Esophagus squamous epithelium (tissue), 5 donors: ENCODE measurements at regions not wholly inside any gene's neighbourhood (a gene's known extent, or its start where the extent isn't known, plus 50 kb on each side); places are given as distances from the start of the nearest gene placed in this dataset.

Source experiments
- DNase-seq: peaks from one replicate; lab custom pipeline; 2025; lab: John Stamatoyannopoulos, UW
- H3K27ac ChIP-seq, 4 donors: fragments of 200-600 bp; sonication (generic); one replicate each; pipeline ENCODE4 v1.5.1; 2016 to 2019; ENCODE audit warnings: mild to moderate bottlenecking in 1 of 4
- H3K27me3 ChIP-seq, 4 donors: fragments of 200-600 bp; sonication (generic); 1 replicate in 3 of 4; 2 replicates in 1 of 4; pipeline versions ENCODE4 v1.5.1 to v1.6.0; 2017 to 2021; ENCODE audit warnings: antibody characterized with exemption in 1 of 4
- H3K36me3 ChIP-seq, 3 donors: fragments of 200-600 bp; sonication (generic); one replicate each; pipeline ENCODE4 v1.5.1; 2016 to 2019
- H3K4me1 ChIP-seq, 3 donors: fragments of 200-600 bp; sonication (generic); one replicate each; pipeline ENCODE4 v1.5.1; 2017 to 2019
- H3K4me3 ChIP-seq, 4 donors: fragments of 200-600 bp; sonication (generic); 1 replicate in 3 of 4; 2 replicates in 1 of 4; pipeline ENCODE4 v1.5.1; 2016 to 2019; ENCODE audit warnings: mild to moderate bottlenecking in 2 of 4, moderate library complexity in 1 of 4
- H3K9me3 ChIP-seq, 3 donors: fragments of 200-600 bp; sonication (generic); one replicate each; pipeline ENCODE4 v1.5.1; 2016 to 2019
- POLR2A ChIP-seq, 4 donors: fragments of 450-650 bp; IDR thresholded peaks; one replicate each; pipeline ENCODE4 v1.6.1; 2017; ENCODE audit warnings: antibody characterized with exemption in 4 of 4, mild to moderate bottlenecking in 4 of 4, moderate library complexity in 3 of 4
- WGBS, 2 donors: methylation state at CpG; one replicate each; pipeline ENCODE4 v1.1.5; 2018; 5-methylcytosine and 5-hydroxymethylcytosine counted together
- intact Hi-C: fragments of 100-400 bp; cut with DNase I; formaldehyde crosslinking; loops from one replicate; pipeline ENCODE4 v1.15.0; 2022
- TF ChIP-seq, protein P1 (sequence below), 6 experiments: fragments of 450-650 bp in 4 of 6; fragments of 200-600 bp in 2 of 6; sonication (generic) in 2 of 6; IDR thresholded peaks; one replicate each; pipeline ENCODE4 v1.5.1; 2016 to 2019; ENCODE audit warnings: antibody characterized with exemption in 6 of 6, mild to moderate bottlenecking in 4 of 6, moderate library complexity in 4 of 6
- donor health status: DM: yes; HTN: yes; CAD: no.

- intact Hi-C loops: no loop called here
These were observed 441.1 kb downstream of the RPS24 start for GRCh38 chr10:78474743-78475142.

GRCh38 chr10:78475437-78475836, 441.8 kb downstream of the RPS24 start:
- no peak for DNase-seq
- Histone ChIP-seq H3K4me3 (no peak overlapping the region), H3K9me3 (no peaks in the 10 kb centered on the region), H3K4me1 (no peaks in the 10 kb centered on the region), H3K27ac (no peak overlapping the region), H3K27me3 (peaks cover 0 to 22% (median 0%) of the 10 kb centered on the region in 4 donors), H3K36me3 (no peaks in the 10 kb centered on the region)
- WGBS, 2 donors: 76 to 77% methylated on average over 5 to 6 of the region's 7 CpGs
- TF ChIP-seq POLR2A (IDR thresholded peaks at IDR 0.05): no peak
- TF ChIP-seq, protein P1, sequence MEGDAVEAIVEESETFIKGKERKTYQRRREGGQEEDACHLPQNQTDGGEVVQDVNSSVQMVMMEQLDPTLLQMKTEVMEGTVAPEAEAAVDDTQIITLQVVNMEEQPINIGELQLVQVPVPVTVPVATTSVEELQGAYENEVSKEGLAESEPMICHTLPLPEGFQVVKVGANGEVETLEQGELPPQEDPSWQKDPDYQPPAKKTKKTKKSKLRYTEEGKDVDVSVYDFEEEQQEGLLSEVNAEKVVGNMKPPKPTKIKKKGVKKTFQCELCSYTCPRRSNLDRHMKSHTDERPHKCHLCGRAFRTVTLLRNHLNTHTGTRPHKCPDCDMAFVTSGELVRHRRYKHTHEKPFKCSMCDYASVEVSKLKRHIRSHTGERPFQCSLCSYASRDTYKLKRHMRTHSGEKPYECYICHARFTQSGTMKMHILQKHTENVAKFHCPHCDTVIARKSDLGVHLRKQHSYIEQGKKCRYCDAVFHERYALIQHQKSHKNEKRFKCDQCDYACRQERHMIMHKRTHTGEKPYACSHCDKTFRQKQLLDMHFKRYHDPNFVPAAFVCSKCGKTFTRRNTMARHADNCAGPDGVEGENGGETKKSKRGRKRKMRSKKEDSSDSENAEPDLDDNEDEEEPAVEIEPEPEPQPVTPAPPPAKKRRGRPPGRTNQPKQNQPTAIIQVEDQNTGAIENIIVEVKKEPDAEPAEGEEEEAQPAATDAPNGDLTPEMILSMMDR (IDR thresholded peaks at IDR 0.05): no peak
- intact Hi-C loops: no loop called here

More at GRCh38 chr10:78474743-78475142, 441.1 kb downstream of the RPS24 start:
- no peak for DNase-seq
- Histone ChIP-seq H3K36me3 (no peaks in the 10 kb centered on the region), H3K4me1 (no peaks in the 10 kb centered on the region), H3K4me3 (no peak overlapping the region), H3K9me3 (no peaks in the 10 kb centered on the region), H3K27me3 (peaks cover 0 to 19% (median 0%) of the 10 kb centered on the region in 4 donors), H3K27ac (no peak overlapping the region)
- 83 to 91% methylated on average over 3 of the region's 3 CpGs for WGBS, 2 donors
- TF ChIP-seq, protein P1 (IDR thresholded peaks at IDR 0.05): no peak
- TF ChIP-seq POLR2A (IDR thresholded peaks at IDR 0.05): no peak

GRCh38 chr10:78476156-78476555, 442.5 kb downstream of the RPS24 start:
- no peak for TF ChIP-seq POLR2A (IDR thresholded peaks at IDR 0.05)
- TF ChIP-seq, protein P1 (IDR thresholded peaks at IDR 0.05): no peak
- intact Hi-C loops: no loop called here
- WGBS, 2 donors: 84 to 95% methylated on average over 8 of the region's 8 CpGs

GRCh38 chr10:78476844-78477243, 443.2 kb downstream of the RPS24 start:
- H3K27ac ChIP-seq: no peak overlapping the region

More at GRCh38 chr10:78476156-78476555, 442.5 kb downstream of the RPS24 start:
- H3K27ac ChIP-seq: no peak overlapping the region
- H3K36me3 ChIP-seq: no peaks in the 10 kb centered on the region
- no peak for DNase-seq
- no peak overlapping the region for H3K4me3 ChIP-seq
- H3K9me3 ChIP-seq: no peaks in the 10 kb centered on the region
- no peaks in the 10 kb centered on the region for H3K4me1 ChIP-seq
- peaks cover 0 to 22% (median 0%) of the 10 kb centered on the region in 4 donors for H3K27me3 ChIP-seq

GRCh38 chr10:78478919-78479318, 445.3 kb downstream of the RPS24 start:
- Histone ChIP-seq H3K4me3 (no peak overlapping the region), H3K9me3 (no peaks in the 10 kb centered on the region), H3K36me3 (no peaks in the 10 kb centered on the region), H3K4me1 (no peaks in the 10 kb centered on the region), H3K27ac (no peak overlapping the region), H3K27me3 (peaks cover 0 to 28% (median 0%) of the 10 kb centered on the region in 4 donors)
- no peak for DNase-seq
- intact Hi-C loops: no loop called here
- no peak for TF ChIP-seq POLR2A (IDR thresholded peaks at IDR 0.05)
- TF ChIP-seq, protein P1 (IDR thresholded peaks at IDR 0.05): no peak
- WGBS, 2 donors: 87 to 88% methylated on average over 5 of the region's 5 CpGs

More at GRCh38 chr10:78476844-78477243, 443.2 kb downstream of the RPS24 start:
- DNase-seq: no peak
- WGBS, 2 donors: 67 to 78% methylated on average over 3 to 6 of the region's 6 CpGs
- Histone ChIP-seq H3K4me1 (no peaks in the 10 kb centered on the region), H3K27me3 (peaks cover 0 to 22% (median 0%) of the 10 kb centered on the region in 4 donors), H3K36me3 (no peaks in the 10 kb centered on the region), H3K4me3 (no peak overlapping the region), H3K9me3 (no peaks in the 10 kb centered on the region)
- TF ChIP-seq, protein P1 (IDR thresholded peaks at IDR 0.05): no peak
- intact Hi-C loops: no loop called here
